ENCODE measurements at regions not wholly inside any gene's neighbourhood (a gene's known extent, or its start where the extent isn't known, plus 50 kb on each side); places are given as distances from the start of the nearest gene placed in this dataset.

GRCh38 chr5:93072831-93073459 lies 508.1 kb downstream of the NR2F1-AS1 start:
- H3K36me3 ChIP-seq = no peaks in the 10 kb centered on the region
- FAIRE-seq (no peak), DNase-seq (no peak), ATAC-seq (no peak)
- TF ChIP-seq CTCF (IDR thresholded peaks at IDR 0.05) = no peak
- no peak overlapping the region for H3K4me3 ChIP-seq
- H3K27ac ChIP-seq = no peak overlapping the region
- no peaks in the 10 kb centered on the region for H3K4me1 ChIP-seq
- H3K9me3 ChIP-seq = no peaks in the 10 kb centered on the region
- intact Hi-C loops (cut with DNase I) = no loop called here
- WGBS, 2 donors = 89% methylated on average over 3 of the region's 3 CpGs
- no peaks in the 10 kb centered on the region for H3K27me3 ChIP-seq

GRCh38 chr5:93071710-93072109 lies 509.3 kb downstream of the NR2F1-AS1 start:
- no peak for DNase-seq
- FAIRE-seq = no peak
- Histone ChIP-seq H3K4me3 (no peak overlapping the region), H3K36me3 (no peaks in the 10 kb centered on the region), H3K27ac (no peak overlapping the region), H3K9me3 (no peaks in the 10 kb centered on the region), H3K4me1 (no peaks in the 10 kb centered on the region), H3K27me3 (no peaks in the 10 kb centered on the region)
- intact Hi-C loops (cut with DNase I) = no loop called here
- 54 to 69% methylated on average over 1 of the region's 1 CpG for WGBS, 2 donors
- TF ChIP-seq CTCF (IDR thresholded peaks at IDR 0.05) = no peak
- ATAC-seq = no peak

GRCh38 chr5:93070938-93071337 lies 510.1 kb downstream of the NR2F1-AS1 start:
- no peaks in the 10 kb centered on the region for H3K4me1 ChIP-seq
- H3K27me3 ChIP-seq = no peaks in the 10 kb centered on the region
- no peak for FAIRE-seq
- H3K27ac ChIP-seq = no peak overlapping the region
- no peak for ATAC-seq
- TF ChIP-seq CTCF (IDR thresholded peaks at IDR 0.05) = no peak
- DNase-seq = no peak
- 49 to 50% methylated on average over 6 of the region's 6 CpGs for WGBS, 2 donors
- H3K9me3 ChIP-seq = no peaks in the 10 kb centered on the region
- no peak overlapping the region for H3K4me3 ChIP-seq
- no peaks in the 10 kb centered on the region for H3K36me3 ChIP-seq
- intact Hi-C loops (cut with DNase I) = no loop called here

GRCh38 chr5:93069276-93069675 lies 511.7 kb downstream of the NR2F1-AS1 start:
- no peaks in the 10 kb centered on the region for H3K27me3 ChIP-seq

More at GRCh38 chr5:93069276-93069675, 511.7 kb downstream of the NR2F1-AS1 start:
- no peak for ATAC-seq
- DNase-seq = no peak
- no peak overlapping the region for H3K4me3 ChIP-seq
- no peaks in the 10 kb centered on the region for H3K9me3 ChIP-seq
- H3K4me1 ChIP-seq = no peaks in the 10 kb centered on the region
- TF ChIP-seq CTCF (IDR thresholded peaks at IDR 0.05) = no peak
- FAIRE-seq = no peak
- WGBS, 2 donors = 57 to 66% methylated on average over 2 of the region's 2 CpGs
- H3K36me3 ChIP-seq = no peaks in the 10 kb centered on the region
- H3K27ac ChIP-seq = no peak overlapping the region
- intact Hi-C loops (cut with DNase I) = no loop called here
